PC-3 (cell line): ENCODE measurements at regions not wholly inside any gene's neighbourhood (a gene's known extent, or its start where the extent isn't known, plus 50 kb on each side); places are given as distances from the start of the nearest gene placed in this dataset.

Experiments
- ATAC-seq: fragments of 200-7000 bp; cut with Tn5 transposase; 2 replicates; pipeline ENCODE4 v1.9.1; 2020; ENCODE audit warnings: mild to moderate bottlenecking, moderate library complexity
- BruUV-seq: library from RNA; stranded (reverse); fragments of 400-500 nt; replicated peaks from 2 replicates; lab custom pipeline; 2021; lab: Mats Ljungman, UMichigan
- CTCF ChIA-PET: fragments of 300-600 bp; sonication (Branson Sonifier 250); formaldehyde crosslinking; loops from one replicate; lab custom pipeline; 2022; ENCODE audit warnings: antibody characterized with exemption; lab: Charles Lee
- POLR2A ChIA-PET: fragments of 300-600 bp; sonication (Branson Sonifier 250); formaldehyde crosslinking; loops from one replicate; lab custom pipeline; 2022; ENCODE audit warnings: antibody characterized with exemption; ENCODE audit not compliant: unreplicated experiment; lab: Charles Lee
- DNase-seq: peaks from one replicate; pipeline ENCODE4 v3.0.0-alpha.2; 2015
- H2AFZ ChIP-seq: fragments of 300-600 bp; sonication (generic); 2 replicates; pipeline ENCODE4 v1.6.0; 2016; ENCODE audit warnings: antibody characterized with exemption, low read length
- H3F3A ChIP-seq: fragments of 300-600 bp; sonication (generic); one replicate; pipeline ENCODE4 v1.6.0; 2017; ENCODE audit warnings: antibody characterized with exemption, low read length, control low read depth, mild to moderate bottlenecking; ENCODE audit not compliant: unreplicated experiment
- H3K27ac ChIP-seq: fragments of 300-600 bp; sonication (generic); 2 replicates; pipeline ENCODE4 v1.5.1; 2016; ENCODE audit warnings: mild to moderate bottlenecking, low read length
- H3K27me3 ChIP-seq: fragments of 300-600 bp; sonication (generic); 2 replicates; pipeline ENCODE4 v1.6.1; 2016; ENCODE audit warnings: low read length, mixed read lengths
- H3K36me3 ChIP-seq: fragments of 300-600 bp; sonication (generic); 2 replicates; pipeline ENCODE4 v1.6.1; 2016; ENCODE audit warnings: low read depth, mixed run types, low read length, mixed read lengths
- H3K4me1 ChIP-seq: fragments of 300-600 bp; sonication (generic); 2 replicates; pipeline ENCODE4 v1.5.1; 2016; ENCODE audit warnings: low read length; ENCODE audit not compliant: insufficient read depth
- H3K4me2 ChIP-seq: fragments of 300-600 bp; sonication (generic); 2 replicates; pipeline ENCODE4 v1.6.0; 2016; ENCODE audit warnings: low read length
- H3K4me3 ChIP-seq: fragments of 300-600 bp; sonication (generic); 2 replicates; pipeline ENCODE4 v1.5.1; 2016; ENCODE audit warnings: mild to moderate bottlenecking, low read length, mixed read lengths
- H3K79me2 ChIP-seq: fragments of 300-600 bp; sonication (generic); 2 replicates; pipeline ENCODE4 v1.6.1; 2017; ENCODE audit warnings: low read length, mixed read lengths
- H3K9ac ChIP-seq: fragments of 300-600 bp; sonication (generic); 2 replicates; pipeline ENCODE4 v1.6.0; 2016; ENCODE audit warnings: mild to moderate bottlenecking, low read length
- H3K9me2 ChIP-seq: fragments of 300-600 bp; sonication (generic); replicated peaks from 2 replicates; pipeline ENCODE4 v1.6.1; 2016; ENCODE audit warnings: mixed run types, low read length, mixed read lengths
- H3K9me3 ChIP-seq: fragments of 300-600 bp; sonication (generic); 2 replicates; pipeline ENCODE4 v1.6.1; 2016; ENCODE audit warnings: low read length, mixed read lengths
- H4K20me1 ChIP-seq: fragments of 300-600 bp; sonication (generic); 2 replicates; pipeline ENCODE4 v1.6.1; 2016; ENCODE audit warnings: low read length, mixed read lengths
- EZH2 ChIP-seq: fragments of 300-600 bp; sonication (generic); IDR thresholded peaks from one replicate; pipeline ENCODE4 v1.6.1; 2017; ENCODE audit warnings: antibody characterized with exemption, mild to moderate bottlenecking, low read length; ENCODE audit not compliant: unreplicated experiment
- EZH2phosphoT487 ChIP-seq: fragments of 300-600 bp; sonication (generic); IDR thresholded peaks from 2 replicates; pipeline ENCODE4 v1.6.1; 2018; ENCODE audit warnings: mild to moderate bottlenecking, antibody characterized with exemption, low read length, borderline replicate concordance
- intact Hi-C: fragments of 100-400 bp; cut with micrococcal nuclease; formaldehyde crosslinking; loops from 2 replicates; pipeline ENCODE4 v1.9.0; 2023
- TF ChIP-seq, protein P1 (sequence below): fragments of 300-600 bp; sonication (generic); conservative IDR thresholded peaks from 2 replicates; pipeline ENCODE4 v1.5.1; 2017; ENCODE audit warnings: antibody characterized with exemption, low read depth, mild to moderate bottlenecking, low read length

DNA sequence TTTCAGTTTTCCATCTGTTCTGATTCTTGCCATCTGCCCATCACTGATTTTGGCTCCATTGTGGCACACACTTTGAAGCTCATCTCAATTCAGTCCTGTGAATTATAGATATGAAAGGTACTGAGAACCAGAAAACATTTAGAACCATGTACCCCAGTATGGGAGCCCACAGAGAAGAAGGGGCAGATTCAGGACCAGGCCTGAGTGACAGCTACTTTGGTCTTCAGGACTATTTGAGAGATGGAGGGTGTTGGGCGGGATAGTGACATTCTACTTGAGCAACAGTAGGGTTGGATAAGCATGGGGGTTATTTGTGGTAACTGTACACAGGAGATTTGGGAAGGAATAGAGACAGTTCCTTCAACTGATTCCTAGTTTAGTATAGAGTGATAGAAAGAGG, 259.2 kb upstream of the MANEA start:
- POLR2A ChIA-PET, result no interaction called here
- H3K9me3 ChIP-seq, result no peaks in the 10 kb centered on the region
- no peak overlapping the region for H3K4me2 ChIP-seq
- no peaks in the 10 kb centered on the region for H3K4me1 ChIP-seq
- H2AFZ ChIP-seq, result no peak overlapping the region
- no peaks in the 10 kb centered on the region for H4K20me1 ChIP-seq
- no peaks in the 10 kb centered on the region for H3K27me3 ChIP-seq
- no peak for DNase-seq
- H3F3A ChIP-seq, result no peaks in the 10 kb centered on the region
- H3K4me3 ChIP-seq, result no peak overlapping the region
- ATAC-seq, result no peak
- H3K9ac ChIP-seq, result no peak overlapping the region
- CTCF ChIA-PET, result no interaction called here
- H3K27ac ChIP-seq, result no peak overlapping the region
- no TSS peak for BruUV-seq
- intact Hi-C loops, result no loop called here
- no peaks in the 10 kb centered on the region for H3K9me2 ChIP-seq
- H3K79me2 ChIP-seq, result no peaks in the 10 kb centered on the region
- TF ChIP-seq, protein P1, sequence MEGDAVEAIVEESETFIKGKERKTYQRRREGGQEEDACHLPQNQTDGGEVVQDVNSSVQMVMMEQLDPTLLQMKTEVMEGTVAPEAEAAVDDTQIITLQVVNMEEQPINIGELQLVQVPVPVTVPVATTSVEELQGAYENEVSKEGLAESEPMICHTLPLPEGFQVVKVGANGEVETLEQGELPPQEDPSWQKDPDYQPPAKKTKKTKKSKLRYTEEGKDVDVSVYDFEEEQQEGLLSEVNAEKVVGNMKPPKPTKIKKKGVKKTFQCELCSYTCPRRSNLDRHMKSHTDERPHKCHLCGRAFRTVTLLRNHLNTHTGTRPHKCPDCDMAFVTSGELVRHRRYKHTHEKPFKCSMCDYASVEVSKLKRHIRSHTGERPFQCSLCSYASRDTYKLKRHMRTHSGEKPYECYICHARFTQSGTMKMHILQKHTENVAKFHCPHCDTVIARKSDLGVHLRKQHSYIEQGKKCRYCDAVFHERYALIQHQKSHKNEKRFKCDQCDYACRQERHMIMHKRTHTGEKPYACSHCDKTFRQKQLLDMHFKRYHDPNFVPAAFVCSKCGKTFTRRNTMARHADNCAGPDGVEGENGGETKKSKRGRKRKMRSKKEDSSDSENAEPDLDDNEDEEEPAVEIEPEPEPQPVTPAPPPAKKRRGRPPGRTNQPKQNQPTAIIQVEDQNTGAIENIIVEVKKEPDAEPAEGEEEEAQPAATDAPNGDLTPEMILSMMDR, result no peak
- TF ChIP-seq EZH2 (no peak), EZH2phosphoT487 (no peak)
- no peaks in the 10 kb centered on the region for H3K36me3 ChIP-seq

DNA sequence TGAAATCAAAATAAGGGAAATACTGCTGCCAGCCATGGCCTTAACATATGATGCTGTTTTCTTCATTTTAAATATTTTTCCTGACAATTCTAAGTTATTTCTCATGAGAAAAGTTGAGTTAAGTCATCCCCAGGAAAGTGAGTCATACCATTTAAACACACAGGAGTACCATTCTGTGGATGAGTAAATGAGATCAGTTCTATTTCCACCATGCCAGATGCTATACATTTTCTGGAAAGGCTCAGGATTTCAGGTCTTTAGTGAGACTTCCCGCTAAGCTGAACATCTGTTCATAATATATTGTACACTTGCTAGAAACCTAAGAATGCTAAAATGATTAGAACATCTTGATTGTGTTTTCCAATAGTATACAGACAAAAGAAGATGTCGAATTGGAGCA, 256.2 kb upstream of the MANEA start:
- no peaks in the 10 kb centered on the region for H3K9me3 ChIP-seq
- no peaks in the 10 kb centered on the region for H3K36me3 ChIP-seq
- CTCF ChIA-PET, result no interaction called here
- no peaks in the 10 kb centered on the region for H4K20me1 ChIP-seq
- intact Hi-C loops, result no loop called here
- no peak overlapping the region for H3K4me3 ChIP-seq
- no peak overlapping the region for H2AFZ ChIP-seq
- DNase-seq, result peak; percentile 4
- H3K9me2 ChIP-seq, result no peaks in the 10 kb centered on the region
- H3K4me2 ChIP-seq, result no peak overlapping the region
- ATAC-seq, result no peak
- BruUV-seq, result no TSS peak
- H3K9ac ChIP-seq, result no peak overlapping the region
- POLR2A ChIA-PET, result no interaction called here
- H3K27ac ChIP-seq, result no peak overlapping the region
- no peaks in the 10 kb centered on the region for H3K79me2 ChIP-seq
- no peak for TF ChIP-seq EZH2phosphoT487
- no peak for TF ChIP-seq EZH2
- TF ChIP-seq, protein P1, result no peak
- no peaks in the 10 kb centered on the region for H3K27me3 ChIP-seq
- peaks cover 2% of the 10 kb centered on the region; the same call in 1 of the 2 replicates for H3K4me1 ChIP-seq
- no peaks in the 10 kb centered on the region for H3F3A ChIP-seq

DNA sequence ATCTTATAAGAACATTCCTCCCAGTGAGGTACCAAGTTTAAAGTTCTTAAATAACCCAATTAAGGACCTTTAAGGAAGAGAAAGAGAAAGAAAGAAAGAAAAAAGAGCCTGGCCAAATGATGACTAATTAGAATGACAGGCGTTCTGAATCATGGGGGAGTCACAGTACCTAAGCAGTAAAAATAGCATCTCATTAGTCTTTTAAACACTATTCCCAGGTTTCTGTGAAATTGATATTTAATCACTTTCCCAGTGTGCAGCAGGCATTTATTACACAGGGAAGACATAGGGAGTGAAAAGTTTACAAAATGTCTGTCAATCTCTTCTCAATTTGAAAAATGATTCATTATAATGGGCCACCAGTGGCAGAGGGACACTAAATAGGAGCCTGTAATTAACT, 251.4 kb upstream of the MANEA start:
- TF ChIP-seq, protein P1, result no peak
- TF ChIP-seq EZH2phosphoT487 (no peak), EZH2 (no peak)
- peak overlapping the region; percentile 26; the same call in 1 of the 2 replicates for H3K27ac ChIP-seq
- H4K20me1 ChIP-seq, result no peaks in the 10 kb centered on the region
- ATAC-seq, result peak; percentile 48
- H3K4me1 ChIP-seq, result peaks cover 4% of the 10 kb centered on the region; the same call in 1 of the 2 replicates
- H3K36me3 ChIP-seq, result no peaks in the 10 kb centered on the region
- no peaks in the 10 kb centered on the region for H3K9me3 ChIP-seq
- H3K27me3 ChIP-seq, result no peaks in the 10 kb centered on the region
- CTCF ChIA-PET, result no interaction called here
- H2AFZ ChIP-seq, result no peak overlapping the region
- no TSS peak for BruUV-seq
- POLR2A ChIA-PET, result no interaction called here
- no peaks in the 10 kb centered on the region for H3K79me2 ChIP-seq
- no peaks in the 10 kb centered on the region for H3F3A ChIP-seq
- no peak overlapping the region for H3K9ac ChIP-seq
- peak; percentile 54 for DNase-seq
- H3K4me2 ChIP-seq, result no peak overlapping the region
- H3K4me3 ChIP-seq, result no peak overlapping the region
- H3K9me2 ChIP-seq, result no peaks in the 10 kb centered on the region
- intact Hi-C loops, result no loop called here
